ENCODE measurements at regions not wholly inside any gene's neighbourhood (a gene's known extent, or its start where the extent isn't known, plus 50 kb on each side); places are given as distances from the start of the nearest gene placed in this dataset.
"Not testable (repeated sequence)": the region's sequence is repeated elsewhere in the genome, so short reads cannot be mapped to it uniquely, and the experiment has no call there.

DNA sequence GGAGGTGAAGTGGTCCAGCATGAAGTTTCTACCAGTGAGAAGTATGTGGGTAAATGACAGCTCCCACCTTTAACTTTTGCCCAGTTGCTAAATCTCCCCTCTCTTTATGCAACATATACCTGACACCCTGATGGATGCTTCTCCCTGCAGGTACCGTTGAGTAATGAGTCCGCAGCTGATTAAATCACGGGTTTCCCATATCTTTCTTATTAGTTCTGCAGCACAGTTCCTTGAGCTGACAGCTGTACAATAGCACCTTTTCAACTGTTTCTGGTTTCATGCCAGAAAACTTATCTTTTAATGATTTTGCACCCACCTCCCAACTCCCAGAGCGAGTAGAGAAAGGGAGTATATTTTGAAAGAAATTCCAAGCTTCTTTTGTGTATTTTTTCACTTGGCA, 161.0 kb upstream of the TUT7 start:
- DNase-seq, result no peak

DNA sequence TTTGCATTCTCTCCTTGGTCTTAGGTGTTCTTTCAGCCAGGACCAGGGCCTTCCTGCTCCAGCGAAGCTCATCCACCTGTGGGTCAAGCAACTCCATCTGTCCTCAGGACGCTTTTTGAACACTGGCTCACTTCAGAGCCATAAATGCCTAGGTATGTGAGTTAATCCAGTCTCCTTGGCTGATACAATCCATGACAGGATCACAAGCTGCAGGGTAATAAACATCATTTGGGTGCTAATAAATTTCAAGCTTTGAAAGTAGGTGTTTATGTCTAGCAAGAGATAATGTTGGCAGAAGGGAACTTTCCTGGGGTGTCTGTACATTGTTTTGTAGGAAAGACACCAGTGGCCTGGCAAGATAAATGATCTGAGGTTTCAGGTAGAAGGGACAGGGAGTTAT, 159.2 kb upstream of the TUT7 start:
- no peak for DNase-seq

DNA sequence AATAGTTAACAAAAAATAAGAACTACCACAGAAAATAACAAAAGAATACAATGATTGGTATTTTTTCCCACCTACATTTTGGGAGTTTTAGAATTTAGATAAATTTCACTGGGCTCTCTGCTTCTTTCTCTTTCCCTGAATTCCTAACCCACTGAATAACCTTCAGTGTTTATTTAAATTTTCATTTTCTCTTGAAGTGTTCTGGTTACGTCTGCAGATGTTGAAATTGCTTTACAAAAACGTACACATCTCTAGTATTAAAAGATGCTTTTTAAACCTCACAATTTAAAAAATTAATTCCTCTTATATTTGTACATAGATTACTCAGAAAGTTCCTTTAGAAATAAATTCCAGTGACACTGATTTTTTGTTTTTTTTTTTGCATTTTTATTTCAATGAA, 158.7 kb upstream of the TUT7 start:
- no peak for DNase-seq

DNA sequence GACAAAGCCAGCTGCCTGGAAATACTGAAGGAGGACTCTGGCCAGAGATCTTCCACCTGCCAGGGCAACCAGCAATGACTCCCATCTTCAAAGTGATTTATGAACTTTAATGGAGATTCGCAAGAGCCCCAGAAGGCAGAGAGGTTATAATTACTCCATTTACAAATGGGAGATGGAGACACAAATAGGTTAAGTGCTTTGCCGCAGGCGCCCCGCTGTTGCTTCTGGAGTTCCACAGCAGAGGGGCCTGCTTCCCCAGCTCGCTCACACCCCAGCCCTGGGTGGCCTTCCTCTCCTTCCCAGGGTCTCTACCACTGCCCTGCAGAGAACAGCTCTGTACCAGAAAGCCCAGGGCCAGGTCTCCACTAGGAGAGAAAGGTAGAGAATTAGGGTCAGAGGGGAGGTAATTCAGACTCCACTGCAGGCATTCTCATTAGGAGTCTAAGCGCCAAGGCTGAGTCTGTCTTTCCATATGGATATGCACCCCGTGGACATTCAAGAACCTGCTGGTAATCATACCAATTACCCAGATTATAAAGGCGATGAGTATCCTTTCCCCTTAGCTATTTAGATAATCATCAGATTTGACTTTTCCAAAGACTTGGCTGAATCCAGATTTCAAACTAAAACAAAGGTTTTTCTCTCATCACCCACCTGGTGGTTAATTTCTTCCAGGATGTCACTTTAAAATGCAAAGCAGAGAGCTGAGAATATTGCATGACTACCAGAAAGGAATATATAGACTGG, 157.6 kb upstream of the TUT7 start:
- DNase-seq, result no peak

DNA sequence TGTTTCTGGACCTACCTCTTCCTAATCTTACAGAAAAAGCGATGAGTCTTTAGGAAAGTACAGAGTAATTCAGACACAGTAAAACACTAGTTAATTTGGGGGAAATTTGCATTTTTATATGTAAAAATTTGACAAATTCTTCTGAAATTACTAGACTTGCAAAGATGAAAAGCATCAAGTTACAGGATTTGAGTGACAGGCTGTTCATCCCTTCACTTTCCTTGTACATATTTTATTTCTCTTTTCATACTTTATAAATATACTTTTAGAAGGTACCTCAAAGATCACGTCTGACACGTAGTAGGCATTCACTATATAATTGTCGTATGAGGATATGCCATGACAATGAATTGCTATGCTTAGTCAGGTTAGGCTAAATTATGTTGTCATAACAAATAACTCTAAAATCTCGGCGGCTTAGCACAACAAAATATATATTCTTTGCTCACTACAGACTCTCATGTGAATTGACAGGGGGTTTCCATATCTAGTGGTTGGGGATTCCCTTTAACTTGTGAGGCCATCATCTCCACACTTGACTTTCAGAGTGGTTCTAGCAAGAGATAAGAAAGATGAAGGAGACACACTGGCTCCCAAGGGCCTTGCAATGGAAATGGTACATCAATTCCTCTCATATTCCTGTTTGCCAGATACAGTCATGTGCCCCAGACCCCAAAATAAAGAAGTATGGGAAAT, 154.1 kb upstream of the TUT7 start:
- DNase-seq, result no peak

DNA sequence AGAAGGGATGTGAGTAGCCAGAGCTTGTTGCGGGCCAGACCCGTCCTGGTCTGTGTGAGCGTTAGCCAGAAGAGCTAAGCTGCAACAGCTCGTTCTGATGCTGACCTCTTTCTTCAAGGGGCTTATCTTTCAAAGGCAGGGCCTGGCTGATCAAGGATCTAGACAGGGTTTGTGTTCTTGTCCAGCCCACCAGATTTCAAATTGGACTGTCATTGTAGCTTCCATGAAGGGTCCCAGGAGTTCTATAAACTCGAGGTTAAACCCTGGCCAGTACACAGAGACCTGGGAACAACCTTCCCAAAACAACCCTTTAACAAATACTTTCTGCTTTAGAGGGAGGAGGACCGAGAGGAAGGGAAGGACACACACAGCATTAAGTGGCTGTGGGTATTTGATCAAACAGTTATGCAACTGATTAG, 153.0 kb upstream of the TUT7 start:
- DNase-seq, result no peak

DNA sequence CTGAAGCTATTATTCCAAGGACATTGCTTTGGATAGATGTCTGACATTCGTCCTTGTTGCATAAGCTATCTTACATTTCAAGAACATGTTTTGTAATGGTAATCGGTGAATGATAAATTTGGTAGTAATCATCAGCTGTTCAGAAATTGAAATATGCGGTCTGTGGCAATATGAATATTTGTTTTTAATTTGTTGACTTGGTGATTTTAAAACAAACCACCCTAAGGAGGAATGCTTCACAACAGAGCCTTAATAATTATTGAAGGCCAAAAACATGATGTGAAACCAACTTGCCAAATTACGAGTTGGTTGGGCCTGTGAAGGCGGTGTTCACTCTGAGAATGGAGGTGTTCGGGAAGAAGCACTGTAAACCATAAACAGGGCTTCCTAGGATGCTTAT, 149.7 kb upstream of the TUT7 start:
- no peak for DNase-seq

DNA sequence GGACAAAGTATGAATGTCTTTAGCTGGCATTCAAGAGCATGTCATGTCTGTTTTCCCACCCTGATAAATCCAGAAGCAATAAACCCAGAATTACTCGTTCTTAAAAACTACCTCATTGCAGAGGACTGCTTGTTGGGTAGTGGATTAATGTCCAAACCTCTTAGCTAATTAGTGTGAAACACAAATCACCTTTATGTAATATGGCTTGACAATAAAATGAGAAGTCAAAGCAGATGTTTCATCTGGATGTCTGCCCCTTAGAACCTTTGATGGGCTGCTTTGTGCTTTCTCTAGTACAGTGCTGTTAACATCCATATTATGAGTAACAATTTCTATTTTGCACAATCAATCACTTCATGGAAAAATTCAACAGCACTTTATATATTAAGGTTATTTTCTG, 149.1 kb upstream of the TUT7 start:
- DNase-seq, result peak; percentile 20

DNA sequence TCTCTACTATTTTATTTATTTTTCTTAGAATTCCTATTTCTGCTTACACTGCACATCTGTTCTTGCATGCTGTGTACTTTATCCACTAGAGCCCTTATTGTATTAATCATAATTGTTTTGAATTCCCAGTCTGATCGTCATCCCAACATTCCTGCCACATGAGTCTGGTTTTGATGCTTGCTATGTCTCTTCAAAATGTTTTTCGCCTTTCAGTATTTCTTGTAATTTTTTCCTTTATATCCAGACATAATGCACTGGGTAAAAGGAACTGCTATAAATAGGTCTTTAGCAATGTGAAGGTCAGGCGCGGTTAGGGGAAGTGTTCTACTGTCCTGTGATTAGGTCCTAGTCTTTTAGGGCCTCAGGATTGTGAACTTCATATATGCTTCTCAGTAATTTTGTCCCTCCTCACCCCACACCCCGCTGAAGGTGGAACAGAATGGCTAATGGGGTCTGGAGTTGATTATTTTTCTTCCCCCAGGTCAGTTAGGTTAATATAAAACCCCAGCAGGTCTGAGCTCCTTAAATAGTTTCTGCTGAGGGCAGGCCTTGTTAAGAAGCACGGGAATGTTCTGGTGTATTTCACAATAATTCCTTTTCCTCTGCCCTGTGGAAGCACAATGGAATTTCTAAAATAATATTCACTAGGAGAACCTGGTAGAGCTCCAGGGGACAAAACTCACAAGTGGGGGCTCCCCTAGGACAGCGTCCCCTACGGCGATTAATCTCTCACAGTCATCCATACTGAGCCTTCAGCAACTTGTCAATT, 146.6 kb upstream of the TUT7 start:
- DNase-seq, result peak; percentile 98

DNA sequence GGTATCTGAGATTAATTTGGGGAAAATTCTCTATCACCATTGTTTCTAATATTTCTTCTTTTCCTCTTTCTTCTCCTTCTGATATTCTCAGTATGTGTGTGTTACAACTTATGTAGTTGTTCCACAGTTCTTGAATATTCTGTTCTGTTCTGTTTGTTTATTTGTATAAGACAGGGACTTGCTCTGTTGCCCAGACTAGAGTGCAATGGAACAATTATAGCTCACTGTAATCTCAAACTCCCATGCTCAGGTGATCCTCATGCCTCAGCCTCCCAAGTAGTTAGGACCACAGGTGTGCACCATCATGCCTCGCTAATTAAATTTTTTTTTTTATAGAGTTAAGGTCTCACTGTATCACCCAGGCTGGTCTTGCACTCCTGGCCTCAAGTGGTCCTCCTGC, 145.8 kb upstream of the TUT7 start:
- no peak for DNase-seq

DNA sequence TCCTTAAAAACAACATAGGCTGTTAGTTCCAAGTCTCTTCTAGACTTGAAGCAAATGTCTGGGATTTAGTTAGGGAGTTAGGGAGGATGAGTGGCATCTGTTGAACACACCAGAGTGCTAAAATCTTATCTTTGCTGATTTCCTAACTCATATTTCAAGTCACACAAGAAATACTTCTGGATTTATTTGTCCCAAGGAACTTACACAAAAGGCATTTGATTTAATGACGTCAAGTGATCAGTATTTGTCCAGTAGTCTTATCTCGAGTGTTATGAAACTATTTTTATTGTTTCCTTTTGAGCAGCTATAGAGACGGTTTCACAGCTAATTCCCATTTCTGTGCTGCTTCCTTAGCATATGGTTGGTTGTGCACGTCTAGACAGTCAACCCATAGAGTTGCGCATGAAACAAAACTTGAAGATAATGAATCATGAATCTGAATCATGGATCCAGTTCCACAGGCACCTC, 140.5 kb upstream of the TUT7 start:
- peak; percentile 92 for DNase-seq

DNA sequence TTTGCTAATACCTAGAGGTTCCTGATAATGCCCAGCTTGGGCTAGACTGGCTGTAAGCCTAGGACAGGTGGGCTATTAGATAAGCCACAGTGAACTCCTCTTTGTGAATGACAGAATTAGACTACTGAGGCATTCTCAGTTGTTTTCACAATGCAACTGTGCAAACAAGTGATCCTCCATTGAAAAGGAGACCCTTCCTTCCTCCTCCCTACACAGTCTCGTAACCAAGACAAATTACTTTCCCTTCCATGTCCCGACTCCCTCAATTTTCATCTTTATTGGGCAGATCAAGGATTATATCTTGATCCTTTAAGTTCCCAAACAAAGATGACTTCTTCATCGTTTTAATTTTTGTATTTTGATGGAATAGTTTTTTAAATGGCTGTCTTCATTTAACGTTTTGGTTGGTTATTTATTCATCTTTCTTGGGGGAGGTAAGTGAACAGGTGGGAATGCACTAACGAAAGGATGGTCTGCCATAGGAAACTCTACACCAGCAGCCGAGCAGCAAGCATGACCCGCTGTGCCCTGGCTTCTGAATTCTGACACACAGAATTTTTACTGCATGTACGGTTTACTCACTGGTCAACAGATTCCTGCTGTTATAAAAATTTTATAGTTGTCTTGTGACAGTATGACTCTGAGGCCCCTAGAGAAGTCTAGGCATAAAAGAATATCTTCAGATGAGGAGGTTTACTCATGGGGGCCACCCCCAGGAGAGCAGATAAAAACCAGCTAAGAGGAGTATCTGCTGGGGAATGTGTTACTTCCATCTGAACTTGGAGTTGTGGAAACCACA, 137.5 kb upstream of the TUT7 start:
- no peak for DNase-seq

DNA sequence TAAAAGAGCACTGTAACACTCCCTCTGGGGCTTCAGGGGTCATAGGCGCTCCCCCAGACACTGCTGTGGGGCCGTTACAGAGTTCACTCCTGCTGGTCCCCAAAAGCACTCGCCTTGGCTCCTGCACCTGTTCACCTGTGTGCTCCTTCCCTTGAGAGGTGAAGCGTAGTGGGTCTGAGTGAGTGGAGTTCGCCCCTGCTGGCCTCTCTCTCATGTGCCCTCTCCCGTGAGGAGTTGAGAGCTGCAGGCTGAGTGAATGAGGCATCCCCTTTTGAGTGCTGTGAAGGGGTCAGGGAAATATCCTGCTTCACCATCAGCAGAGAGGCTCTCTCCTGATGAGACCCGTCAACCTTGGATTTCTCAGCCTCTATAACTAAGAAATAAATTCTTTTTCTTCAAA, 134.6 kb upstream of the TUT7 start:
- DNase-seq, result no peak

DNA sequence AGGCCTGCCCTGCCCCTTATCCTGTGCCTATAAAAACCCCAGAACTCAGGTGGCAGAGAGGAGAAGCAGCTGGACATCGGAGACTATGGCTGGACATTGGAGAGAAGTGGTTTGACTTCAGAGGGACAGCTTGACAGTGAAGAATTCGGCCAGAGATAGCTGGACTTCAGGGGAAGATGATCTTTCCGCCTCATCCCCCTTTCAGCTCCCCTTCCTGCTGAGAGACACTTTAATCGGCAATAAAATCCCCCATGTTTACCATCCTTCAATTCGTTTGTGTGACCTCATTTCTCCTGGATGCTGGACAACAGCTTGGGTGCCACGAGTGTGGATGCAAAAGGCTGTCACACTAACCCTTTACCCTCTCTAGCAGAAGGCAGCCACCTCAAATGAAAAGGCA, 134.1 kb upstream of the TUT7 start:
- no peak for DNase-seq

DNA sequence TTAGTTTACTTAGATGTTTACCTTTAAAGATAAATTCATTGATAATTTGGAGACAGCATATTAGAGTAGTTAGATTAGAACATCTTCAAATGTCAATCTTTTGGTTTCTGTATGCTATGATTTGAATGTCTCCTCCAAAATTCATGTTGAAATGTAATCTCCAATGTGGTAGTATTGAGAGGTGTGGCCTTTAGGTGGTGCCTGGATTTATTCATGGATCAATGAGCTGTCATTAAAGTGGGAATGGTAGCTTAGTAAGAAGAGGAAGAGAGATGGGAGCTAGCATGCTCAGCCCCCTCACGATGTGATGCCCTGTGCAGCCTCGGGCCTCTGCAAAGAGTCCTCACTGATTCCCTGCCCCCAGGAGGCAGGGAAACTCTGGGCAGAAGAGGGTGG, 133.6 kb upstream of the TUT7 start:
- DNase-seq, result no peak

DNA sequence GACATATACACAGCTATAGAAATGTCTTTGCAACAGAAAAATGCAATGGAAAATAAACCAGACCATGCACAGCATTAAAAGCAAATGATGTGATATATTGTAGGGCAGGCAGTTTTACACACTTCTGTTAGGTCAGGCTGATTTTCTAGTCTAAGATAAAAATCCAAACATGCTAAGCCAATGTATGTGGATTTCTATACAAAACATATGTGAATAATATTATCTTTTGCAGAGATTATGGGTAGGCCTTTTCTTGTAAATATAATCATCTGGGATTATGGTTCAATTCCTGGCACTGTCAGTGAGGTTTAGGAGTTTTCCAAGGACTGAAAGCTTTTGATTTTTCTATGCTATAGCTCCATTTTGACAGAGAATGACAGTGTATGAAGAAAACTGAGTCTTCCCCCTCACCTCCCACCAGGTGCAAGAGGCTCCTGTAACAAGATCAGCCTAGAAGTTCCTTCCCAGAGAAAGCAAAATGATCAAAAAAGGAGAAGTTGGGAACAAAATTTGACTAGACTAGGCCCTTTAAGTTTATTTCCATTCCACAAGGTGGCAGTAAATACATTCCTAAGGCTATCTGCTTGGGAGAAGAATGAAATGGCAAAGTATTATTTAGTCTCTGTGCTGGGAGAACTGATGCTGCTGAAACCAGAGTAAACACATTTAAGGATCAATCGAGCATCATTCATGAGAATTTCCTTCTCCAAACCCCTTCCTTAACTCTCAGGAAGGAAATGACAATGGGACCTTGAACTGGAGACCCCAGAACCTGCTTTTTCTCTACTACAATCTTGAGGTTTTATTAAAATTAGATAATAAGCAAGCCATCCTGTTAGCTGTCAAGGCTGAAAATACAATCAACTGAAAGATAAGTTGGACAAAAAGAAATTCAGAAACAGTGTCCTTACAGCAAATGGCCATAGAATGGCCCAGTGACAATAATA, 133.0 kb upstream of the TUT7 start:
- DNase-seq, result peak; percentile 81

DNA sequence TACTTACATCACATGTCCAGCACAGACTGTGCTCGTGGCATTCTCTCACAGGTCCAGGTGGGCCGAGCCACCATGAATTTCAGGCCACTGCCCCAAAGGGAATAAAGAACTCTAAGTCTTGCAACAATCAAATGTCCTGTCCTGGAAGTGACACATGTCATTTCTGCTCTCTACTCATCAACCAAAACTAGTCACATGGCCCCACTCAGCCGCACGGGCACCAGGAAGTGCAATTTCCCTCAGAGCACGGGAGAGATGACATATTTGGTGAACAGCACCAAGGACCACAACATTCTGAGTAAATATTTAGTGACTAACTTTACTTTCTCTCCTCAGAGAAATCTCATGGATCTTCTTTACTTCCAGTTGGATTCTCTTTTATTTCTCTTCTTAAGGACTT, 131.1 kb upstream of the TUT7 start:
- DNase-seq, result no peak

DNA sequence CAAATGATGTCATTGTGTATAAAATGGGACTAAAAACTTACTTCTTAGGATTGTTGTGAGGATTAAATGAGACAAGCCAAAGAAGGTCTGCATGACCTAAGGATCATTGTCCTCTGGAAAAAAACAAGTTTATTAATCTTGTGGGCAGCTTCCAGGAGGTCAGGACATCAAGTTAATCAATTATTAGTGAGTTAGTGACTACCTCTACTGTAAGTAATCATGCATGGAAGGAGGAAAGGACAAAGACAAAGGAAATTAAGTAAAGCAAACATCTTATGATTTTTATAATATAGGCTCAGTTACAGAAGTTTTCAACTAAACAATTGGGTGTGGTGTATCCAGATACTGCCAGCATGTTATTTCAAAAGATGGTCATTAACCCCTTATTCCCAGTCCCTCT, 129.3 kb upstream of the TUT7 start:
- DNase-seq, result no peak

DNA sequence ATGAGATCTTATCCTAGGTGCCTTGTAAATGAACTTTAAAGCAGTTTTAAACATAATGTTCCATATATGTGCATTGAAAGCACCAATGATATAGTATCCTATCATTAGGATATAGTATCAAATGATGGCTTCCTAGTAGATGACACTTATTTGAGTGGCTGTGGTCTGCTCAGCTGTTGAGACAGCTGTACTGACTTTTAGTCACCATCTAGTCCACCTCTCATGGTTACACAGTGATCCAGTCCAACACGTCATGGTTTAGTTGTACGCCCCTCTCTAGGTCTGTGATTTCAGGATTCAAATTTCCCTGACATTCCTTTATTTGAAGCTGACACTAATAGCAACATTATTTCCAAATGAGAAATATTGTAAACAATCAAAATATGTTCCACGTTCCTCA, 127.3 kb upstream of the TUT7 start:
- no peak for DNase-seq

DNA sequence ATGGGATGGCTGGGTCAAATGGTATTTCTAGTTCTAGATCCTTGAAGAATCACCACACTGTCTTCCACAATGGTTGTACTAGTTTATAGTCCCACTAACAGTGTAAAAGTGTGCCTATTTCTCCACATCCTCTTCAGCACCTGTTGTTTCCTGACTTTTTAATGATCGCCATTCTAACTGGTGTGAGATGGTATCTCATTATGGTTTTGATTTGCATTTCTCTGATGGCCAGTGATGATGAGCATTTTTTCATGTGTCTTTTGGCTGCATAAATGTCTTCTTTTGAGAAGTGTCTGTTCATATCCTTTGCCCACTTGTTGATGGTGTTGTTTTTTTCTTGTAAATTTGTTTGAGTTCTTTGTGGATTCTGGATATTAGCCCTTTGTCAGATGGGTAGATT, 121.0 kb upstream of the TUT7 start:
- not testable (repeated sequence) for DNase-seq

DNA sequence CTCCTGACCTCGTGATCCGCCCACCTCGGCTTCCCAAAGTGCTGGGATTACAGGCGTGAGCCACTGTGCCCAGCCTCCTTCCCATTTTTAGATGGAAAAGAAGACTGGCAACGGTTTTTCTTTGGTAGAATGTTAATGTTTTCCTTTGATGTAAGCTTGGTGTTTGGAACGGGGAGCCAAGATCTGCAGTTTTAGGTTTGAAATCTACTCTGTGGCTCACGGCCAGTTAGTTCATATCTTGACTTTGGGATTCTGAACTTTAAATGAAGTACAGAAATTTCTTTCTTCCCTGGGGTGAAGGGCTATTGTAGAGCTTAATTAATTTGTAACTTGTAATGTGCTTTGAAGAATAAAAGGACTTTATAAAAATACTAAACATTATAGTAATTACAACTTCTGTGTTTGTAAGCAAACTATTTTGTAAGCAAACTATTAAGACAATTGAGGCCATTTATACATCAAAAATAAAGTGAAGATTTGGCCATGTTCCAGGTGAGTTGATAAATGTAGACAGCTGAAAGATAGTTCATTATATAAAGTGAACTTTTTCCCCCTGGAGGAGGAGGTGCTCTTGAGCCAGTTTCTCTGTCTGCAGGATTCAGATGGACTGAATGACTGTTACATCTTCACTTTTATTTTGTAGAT, 117.1 kb upstream of the TUT7 start:
- no peak for DNase-seq
